SHP77 (cell line): ENCODE measurements at regions not wholly inside any gene's neighbourhood (a gene's known extent, or its start where the extent isn't known, plus 50 kb on each side); places are given as distances from the start of the nearest gene placed in this dataset.
A peak's percentile ranks its signal among the peaks of the same experiment; 100 is the strongest.
"Not testable (repeated sequence)": the region's sequence is repeated elsewhere in the genome, so short reads cannot be mapped to it uniquely, and the experiment has no call there.

Source experiments
- DNase-seq, 2 experiments: peaks; one replicate each; lab custom pipeline; 2025; lab: John Stamatoyannopoulos, UW

- peak; percentile 75 to 89 for DNase-seq
Measured at GRCh38 chr2:8500124-8501054, 181.5 kb upstream of the ID2 start.

- peak; percentile 15 to 48 for DNase-seq
Measured at GRCh38 chr2:8501061-8501720, 180.7 kb upstream of the ID2 start.

- peak; percentile 67 to 71 for DNase-seq
Measured at GRCh38 chr2:8502316-8502715, 179.5 kb upstream of the ID2 start.

DNA sequence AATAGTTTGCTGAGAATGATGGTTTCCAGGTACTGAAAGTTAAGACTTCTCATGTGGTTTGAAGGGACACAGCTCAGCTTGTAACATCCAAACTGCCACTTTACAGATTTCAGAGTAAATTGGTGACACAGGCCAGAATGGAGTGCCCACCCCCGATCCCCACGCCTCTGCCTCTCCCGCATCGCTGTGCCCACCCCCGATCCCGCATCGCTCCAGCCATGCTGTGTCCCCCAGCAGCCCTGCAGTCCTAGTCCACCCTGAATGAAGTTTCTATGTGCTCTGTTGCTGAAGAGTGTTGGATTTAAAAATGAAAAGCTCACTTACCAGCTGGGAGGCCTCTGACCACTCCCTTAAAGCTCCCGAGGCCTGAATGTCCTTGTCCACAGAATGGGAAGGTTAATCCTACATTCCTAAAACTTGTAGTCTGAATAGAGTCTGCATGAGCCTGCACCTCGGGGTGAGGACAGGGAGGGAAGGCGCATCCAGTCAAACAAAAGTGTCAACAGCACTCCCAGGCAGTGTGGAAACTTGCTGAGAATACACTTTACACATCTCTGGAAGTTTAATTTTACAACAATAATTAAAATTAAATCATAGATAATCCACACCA lies 176.4 kb upstream of the ID2 start:
- no peak for DNase-seq

GRCh38 chr2:8506746-8507145 lies 175.1 kb upstream of the ID2 start:
- DNase-seq, result no peak

DNA sequence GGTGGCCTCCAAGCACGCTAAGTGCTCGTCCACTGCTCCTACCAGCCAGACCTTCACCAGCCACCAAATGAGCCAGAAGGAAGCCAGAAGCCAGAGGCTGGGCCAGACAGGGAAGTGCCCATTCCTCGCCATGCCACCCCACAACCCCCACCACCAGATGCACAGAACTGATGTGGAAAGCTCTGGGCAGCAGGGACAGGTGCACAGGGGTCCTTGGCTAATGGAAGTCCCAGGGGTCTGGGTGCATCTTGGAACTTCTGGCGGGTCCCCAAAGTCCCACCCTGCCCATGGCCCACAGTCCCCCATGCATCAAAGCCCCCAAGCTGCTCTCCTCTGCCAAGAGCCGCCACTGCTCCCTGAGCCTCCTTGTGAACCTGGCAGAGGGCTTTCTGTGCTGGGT lies 173.1 kb upstream of the ID2 start:
- no peak for DNase-seq

DNA sequence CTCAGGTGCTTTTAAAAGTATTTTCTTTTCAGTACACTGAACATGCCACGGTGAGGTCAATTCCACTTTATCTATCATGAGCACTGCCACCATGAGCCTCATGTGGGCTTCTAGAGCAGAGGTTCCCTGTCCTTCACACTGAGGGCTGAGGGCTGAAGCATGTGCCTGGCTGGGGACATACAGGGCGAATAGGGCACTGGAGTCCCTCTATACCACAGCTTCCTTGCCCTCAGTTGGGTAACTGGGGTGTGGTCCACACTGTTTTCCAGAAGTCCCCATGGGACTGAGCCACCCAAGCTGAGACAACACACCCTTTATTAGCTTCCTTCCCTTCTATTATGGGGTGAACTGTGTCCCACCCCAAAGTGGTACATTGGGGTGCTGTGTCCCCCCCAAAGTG lies 172.2 kb upstream of the ID2 start:
- DNase-seq, result no peak

- not testable (repeated sequence) for DNase-seq
Measured at GRCh38 chr2:8510055-8510454, 171.8 kb upstream of the ID2 start.

DNA sequence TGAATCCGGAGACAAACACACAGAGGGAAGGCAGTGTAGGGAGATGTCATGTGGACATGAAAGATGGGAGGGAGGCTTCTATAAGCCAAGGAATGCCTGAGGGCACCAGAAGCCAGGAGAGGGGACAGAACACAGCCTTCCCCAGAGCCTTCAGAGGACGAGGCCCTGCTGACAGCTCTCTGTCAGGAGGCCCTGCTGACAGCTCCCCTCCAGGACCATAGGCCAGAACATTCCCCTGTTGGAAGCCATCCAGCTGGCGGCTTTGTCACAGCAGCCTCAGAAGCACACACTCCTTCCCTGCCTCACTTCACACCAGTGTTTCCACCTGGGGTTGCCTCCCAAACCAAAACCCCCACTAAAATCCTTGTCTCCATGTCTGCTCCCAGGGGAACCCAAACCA lies 171.3 kb upstream of the ID2 start:
- DNase-seq, result peak; percentile 22 to 52

GRCh38 chr2:8511868-8512612 lies 169.8 kb upstream of the ID2 start:
- DNase-seq, result no peak

DNA sequence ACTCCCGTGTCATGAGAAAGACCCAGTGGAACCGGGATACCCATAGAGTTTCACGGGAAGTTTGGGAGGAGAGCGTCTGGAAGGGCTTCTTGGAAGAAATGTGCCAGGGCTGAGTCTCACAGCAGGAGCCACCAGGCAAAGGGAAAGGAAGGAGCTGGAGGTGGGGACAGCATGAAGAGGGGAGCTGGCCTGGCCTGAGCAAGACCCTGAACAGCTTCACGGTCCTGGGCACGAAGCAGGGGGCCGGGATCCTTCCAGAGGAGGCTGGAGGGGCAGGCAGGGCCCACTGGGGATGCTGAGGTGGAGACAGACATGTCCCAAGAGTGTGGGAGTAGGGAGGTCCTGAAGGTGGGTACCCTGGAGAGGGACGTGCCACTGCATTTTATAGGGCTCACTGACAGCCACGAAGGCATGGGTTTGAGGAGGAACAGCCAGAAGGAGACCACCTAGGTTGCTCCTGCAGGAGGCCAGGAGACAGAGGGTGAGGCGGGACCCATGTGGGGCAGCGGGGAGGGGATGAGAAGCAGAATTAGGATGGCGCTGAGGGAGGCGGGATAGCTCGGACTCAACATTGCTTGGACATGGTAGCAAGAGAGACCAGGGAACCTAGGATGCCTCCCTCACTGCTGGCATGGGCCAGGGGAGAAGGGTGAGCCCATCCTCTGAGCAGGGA lies 168.1 kb upstream of the ID2 start:
- DNase-seq, result no peak

DNA sequence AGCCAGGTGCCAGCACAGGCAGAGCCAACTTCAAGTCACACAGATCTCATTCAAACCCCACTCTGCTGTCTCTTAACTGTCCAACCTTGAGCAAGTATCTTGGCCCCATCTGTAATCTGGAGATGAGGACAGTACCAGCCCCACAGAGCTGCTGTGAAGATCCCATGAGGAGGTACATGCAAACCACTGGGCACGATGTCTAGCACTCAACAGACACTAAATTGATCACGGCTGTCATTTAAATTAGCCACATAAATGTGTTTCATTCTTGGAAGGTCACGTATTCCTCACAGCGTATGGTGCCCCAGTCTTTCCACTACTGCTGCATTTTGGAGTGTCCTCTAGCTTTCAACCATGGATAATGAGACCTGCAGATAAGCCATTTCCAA lies 167.6 kb upstream of the ID2 start:
- DNase-seq, result no peak

- DNase-seq, result peak; percentile 57 to 76
Measured at GRCh38 chr2:8514796-8515758, 166.8 kb upstream of the ID2 start.

GRCh38 chr2:8515864-8516533 lies 165.9 kb upstream of the ID2 start:
- peak; percentile 96 to 97 for DNase-seq

DNA sequence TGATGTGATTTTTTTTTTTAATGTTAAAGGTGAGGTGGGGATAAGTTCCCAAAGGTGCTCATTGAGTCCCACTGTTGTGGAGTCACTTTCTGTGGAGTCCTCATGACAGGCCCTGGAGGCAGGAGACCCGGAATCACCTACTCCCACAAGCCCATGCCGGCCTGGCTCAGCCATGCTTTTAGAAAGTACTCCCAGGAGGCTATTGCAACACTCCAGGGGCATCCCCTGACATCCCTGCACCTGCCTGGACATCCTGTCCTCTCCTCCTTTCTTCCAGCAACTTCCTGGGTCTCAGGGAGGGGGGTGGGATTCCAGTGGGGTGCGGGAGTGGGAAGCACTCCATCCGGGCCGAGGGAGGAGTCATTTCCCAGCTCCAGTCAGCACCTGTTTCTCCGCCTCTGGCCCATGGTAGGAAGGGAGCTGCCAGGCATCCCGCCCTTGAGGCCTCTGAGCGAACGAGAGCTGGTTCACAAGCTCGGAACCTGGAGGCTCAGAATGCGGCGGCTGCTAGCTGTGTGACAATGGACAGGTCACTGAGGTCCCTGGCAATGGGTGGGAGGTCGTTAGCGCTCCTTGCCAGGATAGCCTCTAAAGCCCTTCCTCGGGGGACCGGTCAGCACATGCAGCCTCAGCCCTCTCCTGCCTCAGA lies 163.9 kb upstream of the ID2 start:
- DNase-seq, result peak; percentile 37 to 84

- DNase-seq, result no peak
Measured at GRCh38 chr2:8518979-8519668, 162.7 kb upstream of the ID2 start.

GRCh38 chr2:8520791-8521344 lies 161.0 kb upstream of the ID2 start:
- DNase-seq, result no peak

DNA sequence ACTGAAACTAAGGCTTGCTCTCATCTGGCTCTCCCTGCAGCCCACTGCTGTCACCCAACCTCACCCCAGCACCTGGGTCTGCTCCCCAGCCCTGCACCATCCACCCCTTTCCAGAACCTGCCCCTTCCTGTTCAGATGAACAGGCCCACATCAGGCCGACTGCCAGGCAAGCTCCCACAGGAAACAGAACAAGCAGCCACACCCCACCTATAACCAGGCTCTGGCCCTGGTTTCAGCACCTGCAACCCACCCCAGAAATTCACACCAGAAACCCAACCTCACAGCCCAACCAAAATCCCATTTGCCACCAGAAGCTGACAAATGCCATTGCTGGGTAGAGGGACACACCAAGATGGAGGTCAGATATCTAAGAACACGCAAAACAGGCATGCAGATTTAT lies 159.2 kb upstream of the ID2 start:
- no peak for DNase-seq
